ENCODE measurements at regions not wholly inside any gene's neighbourhood (a gene's known extent, or its start where the extent isn't known, plus 50 kb on each side); places are given as distances from the start of the nearest gene placed in this dataset.

GRCh38 chr4:54861201-54861600 lies 203.4 kb downstream of the KIT start:
- intact Hi-C loops (cut with micrococcal nuclease), result no loop called here
- ATAC-seq, result no peak
- Histone ChIP-seq H3K4me3 (ENCODE audit: low read length) (no peak overlapping the region), H3K27ac (ENCODE audit: low read length) (no peak overlapping the region), H3K9me3 (ENCODE audit: control insufficient read depth, insufficient read depth, low read length) (no peaks in the 10 kb centered on the region), H3K4me1 (ENCODE audit: control insufficient read depth, insufficient read depth, low read length) (no peaks in the 10 kb centered on the region), H3K36me3 (ENCODE audit: control insufficient read depth, insufficient read depth, low read length) (no peaks in the 10 kb centered on the region), H3K27me3 (ENCODE audit: control insufficient read depth, insufficient read depth, low read length) (no peaks in the 10 kb centered on the region)
- H3K27ac Mint-ChIP-seq, result no peak overlapping the region
- no peak for DNase-seq
- no peaks in the 10 kb centered on the region for H3K4me1 Mint-ChIP-seq
- H3K4me3 Mint-ChIP-seq, result no peak overlapping the region
- no peak for TF ChIP-seq CTCF (IDR thresholded peaks at IDR 0.05)
- peaks cover 8 to 13% of the 10 kb centered on the region in 2 donors for H3K27me3 Mint-ChIP-seq (ENCODE audit: low read depth in 2 of 2)
- no peaks in the 10 kb centered on the region for H3K9me3 Mint-ChIP-seq
- H3K36me3 Mint-ChIP-seq, result no peaks in the 10 kb centered on the region
- WGBS (ENCODE audit: insufficient coverage), result 79% methylated on average over 2 of the region's 2 CpGs

DNA sequence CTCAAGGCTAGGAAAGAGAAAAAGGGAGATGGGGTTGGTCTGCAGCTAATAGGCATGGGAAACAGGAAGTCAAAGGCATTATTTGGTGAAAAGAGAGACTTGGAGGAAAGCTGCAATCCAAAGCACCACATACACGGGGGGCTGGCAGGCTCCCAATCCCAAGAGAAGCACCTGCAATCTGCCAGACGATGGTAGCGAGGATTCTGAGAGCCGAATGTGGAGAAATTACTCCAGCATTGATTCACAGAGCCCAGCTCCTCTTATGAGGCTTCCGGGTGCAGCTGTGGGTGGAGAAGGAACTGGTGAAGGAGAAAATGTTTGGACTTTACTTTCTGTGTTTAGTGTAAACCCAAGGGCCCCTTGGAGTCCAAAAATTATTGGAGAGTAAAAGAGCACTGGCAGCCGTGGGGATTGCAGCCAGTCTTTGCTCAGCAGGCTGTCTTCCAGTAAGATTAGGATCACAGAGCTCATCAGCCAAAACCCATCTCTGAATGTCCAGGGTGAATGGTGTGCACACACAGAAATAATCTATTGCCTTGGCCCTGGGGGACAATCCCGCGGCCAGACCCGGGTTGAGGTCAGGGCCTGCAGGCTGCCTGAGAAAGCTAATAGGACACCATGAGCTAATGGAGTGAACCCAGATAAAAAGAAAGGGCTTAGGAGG lies 197.6 kb downstream of the KIT start:
- Mint-ChIP-seq H3K9me3 (no peaks in the 10 kb centered on the region), H3K4me1 (no peaks in the 10 kb centered on the region), H3K36me3 (no peaks in the 10 kb centered on the region), H3K27ac (no peak overlapping the region), H3K4me3 (no peak overlapping the region), H3K27me3 (ENCODE audit: low read depth in 2 of 2) (peaks cover 8 to 11% of the 10 kb centered on the region in 2 donors)
- Histone ChIP-seq H3K9me3 (ENCODE audit: control insufficient read depth, insufficient read depth, low read length) (no peaks in the 10 kb centered on the region), H3K4me3 (ENCODE audit: low read length) (no peak overlapping the region), H3K27ac (ENCODE audit: low read length) (no peak overlapping the region), H3K4me1 (ENCODE audit: control insufficient read depth, insufficient read depth, low read length) (no peaks in the 10 kb centered on the region), H3K27me3 (ENCODE audit: control insufficient read depth, insufficient read depth, low read length) (no peaks in the 10 kb centered on the region), H3K36me3 (ENCODE audit: control insufficient read depth, insufficient read depth, low read length) (no peaks in the 10 kb centered on the region)
- no peak for TF ChIP-seq CTCF (IDR thresholded peaks at IDR 0.05)
- ATAC-seq (no peak), DNase-seq (no peak)
- intact Hi-C loops (cut with micrococcal nuclease), result no loop called here
- 93% methylated on average over 9 of the region's 9 CpGs for whole genome bisulfite sequencing (ENCODE audit: insufficient coverage)

DNA sequence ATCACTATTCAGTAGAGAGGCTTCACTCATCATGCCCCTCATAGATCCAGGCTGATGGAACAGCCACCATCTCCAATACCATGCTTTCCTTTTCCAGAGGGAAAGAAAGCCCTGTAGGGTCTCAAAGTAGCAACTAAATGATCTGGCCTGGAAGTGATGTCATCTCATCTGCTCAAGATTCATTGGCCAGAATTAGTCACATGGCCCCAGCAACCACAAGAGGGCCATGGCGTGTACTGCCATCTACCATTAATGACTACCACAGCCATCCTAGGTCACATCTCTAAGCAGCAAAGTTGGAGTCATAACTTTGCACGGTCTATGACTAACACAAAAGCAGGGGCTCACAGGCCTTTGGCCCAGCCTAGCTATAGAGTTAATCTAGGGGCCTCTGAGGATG lies 194.8 kb downstream of the KIT start:
- Mint-ChIP-seq H3K27me3 (ENCODE audit: low read depth in 2 of 2) (peaks cover 0 to 7% of the 10 kb centered on the region in 2 donors), H3K4me3 (no peak overlapping the region), H3K27ac (no peak overlapping the region), H3K4me1 (no peaks in the 10 kb centered on the region), H3K9me3 (no peaks in the 10 kb centered on the region), H3K36me3 (no peaks in the 10 kb centered on the region)
- no peak for ATAC-seq
- no peak for TF ChIP-seq CTCF (IDR thresholded peaks at IDR 0.05)
- H3K27ac ChIP-seq (ENCODE audit: low read length), result no peak overlapping the region
- no peak overlapping the region for H3K4me3 ChIP-seq (ENCODE audit: low read length)
- intact Hi-C loops (cut with micrococcal nuclease), result no loop called here
- DNase-seq, result no peak
- 96% methylated on average over 2 of the region's 2 CpGs for WGBS (ENCODE audit: insufficient coverage)
- no peaks in the 10 kb centered on the region for H3K36me3 ChIP-seq (ENCODE audit: control insufficient read depth, insufficient read depth, low read length)
- H3K9me3 ChIP-seq (ENCODE audit: control insufficient read depth, insufficient read depth, low read length), result no peaks in the 10 kb centered on the region
- no peaks in the 10 kb centered on the region for H3K27me3 ChIP-seq (ENCODE audit: control insufficient read depth, insufficient read depth, low read length)
- H3K4me1 ChIP-seq (ENCODE audit: control insufficient read depth, insufficient read depth, low read length), result no peaks in the 10 kb centered on the region

- H3K27me3 Mint-ChIP-seq (ENCODE audit: low read depth in 2 of 2), result peaks cover 0 to 7% of the 10 kb centered on the region in 2 donors
- Histone ChIP-seq H3K36me3 (ENCODE audit: control insufficient read depth, insufficient read depth, low read length) (no peaks in the 10 kb centered on the region), H3K4me3 (ENCODE audit: low read length) (no peak overlapping the region), H3K27me3 (ENCODE audit: control insufficient read depth, insufficient read depth, low read length) (no peaks in the 10 kb centered on the region), H3K27ac (ENCODE audit: low read length) (no peak overlapping the region), H3K4me1 (ENCODE audit: control insufficient read depth, insufficient read depth, low read length) (no peaks in the 10 kb centered on the region), H3K9me3 (ENCODE audit: control insufficient read depth, insufficient read depth, low read length) (no peaks in the 10 kb centered on the region)
- no peaks in the 10 kb centered on the region for H3K4me1 Mint-ChIP-seq
- no peak overlapping the region for H3K4me3 Mint-ChIP-seq
- 94% methylated on average over 1 of the region's 1 CpG for WGBS (ENCODE audit: insufficient coverage)
- TF ChIP-seq CTCF (IDR thresholded peaks at IDR 0.05), result no peak
- ATAC-seq, result no peak
- H3K36me3 Mint-ChIP-seq, result no peaks in the 10 kb centered on the region
- intact Hi-C loops (cut with micrococcal nuclease), result no loop called here
- no peaks in the 10 kb centered on the region for H3K9me3 Mint-ChIP-seq
- no peak for DNase-seq
- no peak overlapping the region for H3K27ac Mint-ChIP-seq
These were observed 194.3 kb downstream of the KIT start for GRCh38 chr4:54852054-54852453.
